Kidney (tissue), 13 donors: ENCODE measurements at regions not wholly inside any gene's neighbourhood (a gene's known extent, or its start where the extent isn't known, plus 50 kb on each side); places are given as distances from the start of the nearest gene placed in this dataset.

ENCODE experiments used
- DNase-seq, 5 donors: peaks; one replicate each; pipeline ENCODE4 v3.0.0-alpha.2; 2013 to 2020
- FAIRE-seq: peaks from 2 replicates; lab custom pipeline; 2012; peaks lifted over from hg19 to GRCh38; lab: Jason Lieb, UNC
- H3K27ac ChIP-seq, 2 donors: one replicate each; pipeline ENCODE4 v1.7.0; 2013; ENCODE audit warnings: low read depth in 2 of 2, low read length in 2 of 2, inconsistent platforms in 1 of 2
- H3K27me3 ChIP-seq: one replicate; pipeline ENCODE4 v1.7.1; 2013; ENCODE audit warnings: low read length, inconsistent platforms; ENCODE audit not compliant: control insufficient read depth, insufficient read depth
- H3K36me3 ChIP-seq, 3 donors: one replicate each; pipeline versions ENCODE4 v1.7.0 to v1.7.1; 2013; ENCODE audit warnings: low read length in 3 of 3, control low read depth in 1 of 3, inconsistent platforms in 1 of 3; ENCODE audit not compliant: insufficient read depth in 3 of 3, control insufficient read depth in 2 of 3
- H3K4me1 ChIP-seq, 3 donors: one replicate each; pipeline versions ENCODE4 v1.7.0 to v1.7.1; 2013; ENCODE audit warnings: low read length in 3 of 3, inconsistent platforms in 1 of 3, low read depth in 1 of 3; ENCODE audit not compliant: control insufficient read depth in 2 of 3, insufficient read depth in 2 of 3
- H3K4me3 ChIP-seq, 3 donors: one replicate each; pipeline versions ENCODE4 v1.7.0 to v1.8.1; 2013; ENCODE audit warnings: low read length in 3 of 3, control low read depth in 1 of 3, inconsistent platforms in 1 of 3
- H3K9ac ChIP-seq, 3 donors: one replicate each; pipeline versions ENCODE4 v1.7.0 to v1.7.1; 2013; ENCODE audit warnings: low read length in 3 of 3, control low read depth in 1 of 3, inconsistent platforms in 1 of 3
- H3K9me3 ChIP-seq, 3 donors: one replicate each; pipeline versions ENCODE4 v1.7.0 to v1.7.1; 2013; ENCODE audit warnings: low read length in 3 of 3, control low read depth in 1 of 3, inconsistent platforms in 1 of 3; ENCODE audit not compliant: control insufficient read depth in 2 of 3, insufficient read depth in 1 of 3
- CTCF ChIP-seq: IDR thresholded peaks from 3 replicates; pipeline ENCODE4 v1.5.1; 2012; ENCODE audit warnings: mild to moderate bottlenecking, moderate library complexity, borderline replicate concordance; ENCODE audit not compliant: insufficient read depth; ENCODE audit errors: extremely low read depth
- intact Hi-C: fragments of 100-400 bp; cut with DNase I; formaldehyde crosslinking; loops from one replicate; pipeline ENCODE4 v1.11.1; 2022
- donor health status: control.
- donor health status: control.
- donor health status: control.
- donor health status: control.
- donor health status: control.
- donor health status: DM: yes; HTN: yes; CAD: no.
- donor health status: Normal renal cell carcinoma (clear cell type).

GRCh38 chr12:111287125-111287900, 81.6 kb downstream of the PHETA1 start:
- intact Hi-C loops, result no loop called here
- FAIRE-seq, result no peak

GRCh38 chr12:111285200-111285599, 83.7 kb downstream of the PHETA1 start:
- intact Hi-C loops, result no loop called here
- Histone ChIP-seq H3K4me1 (no peaks in the 10 kb centered on the region), H3K9me3 (peaks cover 0 to 7% (median 0%) of the 10 kb centered on the region in 3 donors), H3K9ac (no peak overlapping the region), H3K36me3 (no peaks in the 10 kb centered on the region), H3K27ac (no peak overlapping the region), H3K4me3 (no peak overlapping the region), H3K27me3 (no peaks in the 10 kb centered on the region)
- no peak for FAIRE-seq
- TF ChIP-seq CTCF, result no peak
- no peak for DNase-seq

More at GRCh38 chr12:111287125-111287900, 81.6 kb downstream of the PHETA1 start:
- H3K27ac ChIP-seq, result no peak overlapping the region
- no peak for TF ChIP-seq CTCF
- no peak overlapping the region for H3K4me3 ChIP-seq
- no peaks in the 10 kb centered on the region for H3K27me3 ChIP-seq
- no peaks in the 10 kb centered on the region for H3K36me3 ChIP-seq
- no peak for DNase-seq
- H3K9ac ChIP-seq, result no peak overlapping the region
- H3K4me1 ChIP-seq, result no peaks in the 10 kb centered on the region
- H3K9me3 ChIP-seq, result no peaks in the 10 kb centered on the region

GRCh38 chr12:111284709-111285108, 84.2 kb downstream of the PHETA1 start:
- DNase-seq, result no peak
- intact Hi-C loops, result no loop called here
- no peak overlapping the region for H3K27ac ChIP-seq
- no peak for TF ChIP-seq CTCF
- no peaks in the 10 kb centered on the region for H3K36me3 ChIP-seq
- H3K27me3 ChIP-seq, result no peaks in the 10 kb centered on the region
- no peak overlapping the region for H3K9ac ChIP-seq
- H3K9me3 ChIP-seq, result peaks cover 0 to 7% (median 0%) of the 10 kb centered on the region in 3 donors
- no peaks in the 10 kb centered on the region for H3K4me1 ChIP-seq
- FAIRE-seq, result no peak
- H3K4me3 ChIP-seq, result no peak overlapping the region
